ENCODE measurements at regions not wholly inside any gene's neighbourhood (a gene's known extent, or its start where the extent isn't known, plus 50 kb on each side); places are given as distances from the start of the nearest gene placed in this dataset.

GRCh38 chr2:105997711-105998110 is 196.4 kb downstream of the UXS1 start:
- TF ChIP-seq CTCF (IDR thresholded peaks at IDR 0.05) (no peak), EZH2 (IDR thresholded peaks at IDR 0.05; ENCODE audit: borderline replicate concordance, insufficient read depth, low read depth, low read length, poor library complexity, severe bottlenecking) (no peak)
